ENCODE measurements at regions not wholly inside any gene's neighbourhood (a gene's known extent, or its start where the extent isn't known, plus 50 kb on each side); places are given as distances from the start of the nearest gene placed in this dataset.
"Not testable (repeated sequence)": the region's sequence is repeated elsewhere in the genome, so short reads cannot be mapped to it uniquely, and the experiment has no call there.

GRCh38 chr3:24688446-24689148 lies 193.9 kb upstream of the THRB start:
- DNase-seq, result no peak

GRCh38 chr3:24689353-24689752 lies 194.7 kb upstream of the THRB start:
- no peak for DNase-seq

- no peak for DNase-seq
These were observed 196.1 kb upstream of the THRB start for GRCh38 chr3:24690777-24691176.

GRCh38 chr3:24699078-24699477 lies 204.4 kb upstream of the THRB start:
- DNase-seq, result not testable (repeated sequence)

- no peak for DNase-seq
These were observed 209.8 kb upstream of the THRB start for GRCh38 chr3:24704496-24704895.

GRCh38 chr3:24707936-24708335 lies 213.3 kb upstream of the THRB start:
- DNase-seq, result no peak

- no peak for DNase-seq
These were observed 215.3 kb upstream of the THRB start for GRCh38 chr3:24709956-24710355.

- no peak for DNase-seq
These were observed 218.9 kb upstream of the THRB start for GRCh38 chr3:24713516-24713915.

GRCh38 chr3:24714436-24714835 lies 219.8 kb upstream of the THRB start:
- no peak for DNase-seq

GRCh38 chr3:24715171-24715792 lies 220.6 kb upstream of the THRB start:
- DNase-seq, result no peak

GRCh38 chr3:24722087-24722486 lies 227.4 kb upstream of the THRB start:
- no peak for DNase-seq

- no peak for DNase-seq
These were observed 231.0 kb upstream of the THRB start for GRCh38 chr3:24725514-24726255.

GRCh38 chr3:24726423-24726822 lies 231.8 kb upstream of the THRB start:
- DNase-seq, result no peak

GRCh38 chr3:24730173-24730572 lies 235.5 kb upstream of the THRB start:
- no peak for DNase-seq

- DNase-seq, result no peak
These were observed 239.4 kb upstream of the THRB start for GRCh38 chr3:24734019-24734418.

GRCh38 chr3:24736701-24737100 lies 242.1 kb upstream of the THRB start:
- DNase-seq, result no peak

GRCh38 chr3:24740326-24740725 lies 245.7 kb upstream of the THRB start:
- no peak for DNase-seq

GRCh38 chr3:24741506-24741905 lies 246.9 kb upstream of the THRB start:
- DNase-seq, result no peak

GRCh38 chr3:24748520-24748919 lies 253.9 kb upstream of the THRB start:
- DNase-seq, result no peak

GRCh38 chr3:24751020-24751419 lies 256.4 kb upstream of the THRB start:
- no peak for DNase-seq

- DNase-seq, result no peak
These were observed 261.6 kb upstream of the THRB start for GRCh38 chr3:24756101-24756888.

- DNase-seq, result no peak
These were observed 268.7 kb upstream of the THRB start for GRCh38 chr3:24763393-24763792.

GRCh38 chr3:24764236-24764915 lies 269.7 kb upstream of the THRB start:
- DNase-seq, result no peak
